OCI-LY3 (cell line): ENCODE measurements at regions not wholly inside any gene's neighbourhood (a gene's known extent, or its start where the extent isn't known, plus 50 kb on each side); places are given as distances from the start of the nearest gene placed in this dataset.

Experiments used
- CTCF ChIP-seq: fragments of 200-600, 300-600 bp; sonication (generic); IDR thresholded peaks from 2 replicates; pipeline ENCODE4 v1.5.1; 2014; ENCODE audit warnings: antibody characterized with exemption, low read length, low read depth
- EZH2phosphoT487 ChIP-seq: fragments of 200-600 bp; shearing (Covaris generic); IDR thresholded peaks from 2 replicates; pipeline ENCODE4 v1.6.1; 2018; ENCODE audit warnings: antibody characterized with exemption, mixed run types, low read depth

DNA sequence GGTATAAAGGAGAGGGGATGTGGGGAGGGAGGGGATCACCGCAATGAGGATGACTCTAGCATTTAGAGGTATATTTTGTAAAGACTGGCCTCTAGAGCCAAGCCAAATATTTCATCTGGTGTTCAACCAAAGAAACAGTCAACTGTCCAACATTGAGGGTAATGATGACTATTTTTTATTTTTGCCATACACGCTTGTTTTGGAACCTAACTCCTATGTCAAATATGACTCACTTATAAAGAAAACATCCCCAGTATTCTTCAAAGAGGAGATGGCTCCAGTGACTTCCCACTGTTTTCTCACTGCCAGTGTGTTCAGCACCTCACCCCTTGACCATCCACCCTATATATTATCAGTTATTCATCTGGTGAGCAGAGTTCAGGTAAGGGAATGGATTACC lies 77.3 kb downstream of the WNT5A start:
- TF ChIP-seq CTCF = no peak
- TF ChIP-seq EZH2phosphoT487 = no peak
